ENCODE measurements at regions not wholly inside any gene's neighbourhood (a gene's known extent, or its start where the extent isn't known, plus 50 kb on each side); places are given as distances from the start of the nearest gene placed in this dataset.

DNA sequence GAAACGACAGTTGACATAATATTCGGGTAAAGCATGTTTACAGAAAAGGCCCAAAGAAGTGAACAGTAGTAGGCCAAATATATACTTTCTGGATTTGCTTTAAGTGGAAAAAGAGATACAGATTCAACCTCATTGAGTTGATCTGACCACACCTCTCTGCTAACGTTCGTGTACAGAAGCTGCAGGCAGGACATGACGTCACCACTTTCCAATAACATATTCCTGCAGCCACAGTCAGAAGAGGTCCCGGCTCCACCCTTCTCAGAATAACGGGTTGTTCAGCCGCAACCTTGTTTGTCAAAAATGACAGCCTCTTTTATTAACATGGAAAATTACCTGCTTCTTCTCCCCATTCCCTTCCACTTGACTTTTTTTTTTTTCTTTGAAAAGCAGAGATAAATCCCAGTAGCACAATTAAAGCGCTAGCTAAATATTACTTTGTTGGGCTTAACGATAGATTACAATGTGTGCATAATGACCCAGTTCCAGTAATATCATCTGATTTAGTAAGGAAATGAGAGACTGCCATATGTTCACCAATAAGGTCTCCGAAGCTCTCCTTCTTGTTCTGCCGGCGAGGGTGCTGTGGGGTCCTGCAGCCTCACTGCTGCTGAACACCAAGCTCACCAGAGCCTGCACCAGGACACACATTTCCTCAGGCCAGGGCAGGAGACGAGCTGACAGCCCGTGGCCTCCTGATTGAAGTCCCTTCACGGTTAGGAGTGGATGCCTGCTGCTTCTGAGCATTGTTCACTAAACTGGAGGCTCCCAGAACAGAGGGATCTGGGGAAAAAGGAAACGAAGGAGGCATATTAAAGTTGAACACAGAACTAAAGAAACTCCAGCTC lies 451.0 kb upstream of the SALL3 start:
- no peak for DNase-seq (ENCODE audit: low read depth)

DNA sequence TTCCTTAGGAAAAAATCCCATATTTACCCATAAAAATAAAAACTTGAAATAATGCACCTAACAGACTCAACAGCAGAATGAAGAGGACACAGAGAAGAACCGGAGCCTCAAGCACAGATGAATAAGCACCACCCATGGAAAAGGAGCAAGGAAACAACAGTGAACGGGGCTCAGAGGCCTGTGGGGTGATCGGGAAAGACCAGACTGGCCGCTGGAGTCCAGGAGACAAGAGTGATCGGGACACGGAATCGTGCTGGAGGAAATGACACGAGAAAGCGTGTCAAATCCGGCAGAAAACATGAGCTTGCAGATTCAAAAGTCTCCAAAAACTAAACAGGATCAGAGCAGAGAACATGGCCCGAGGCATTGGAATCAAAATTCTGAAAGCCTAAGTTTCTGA lies 448.0 kb upstream of the SALL3 start:
- DNase-seq (ENCODE audit: low read depth), result no peak

DNA sequence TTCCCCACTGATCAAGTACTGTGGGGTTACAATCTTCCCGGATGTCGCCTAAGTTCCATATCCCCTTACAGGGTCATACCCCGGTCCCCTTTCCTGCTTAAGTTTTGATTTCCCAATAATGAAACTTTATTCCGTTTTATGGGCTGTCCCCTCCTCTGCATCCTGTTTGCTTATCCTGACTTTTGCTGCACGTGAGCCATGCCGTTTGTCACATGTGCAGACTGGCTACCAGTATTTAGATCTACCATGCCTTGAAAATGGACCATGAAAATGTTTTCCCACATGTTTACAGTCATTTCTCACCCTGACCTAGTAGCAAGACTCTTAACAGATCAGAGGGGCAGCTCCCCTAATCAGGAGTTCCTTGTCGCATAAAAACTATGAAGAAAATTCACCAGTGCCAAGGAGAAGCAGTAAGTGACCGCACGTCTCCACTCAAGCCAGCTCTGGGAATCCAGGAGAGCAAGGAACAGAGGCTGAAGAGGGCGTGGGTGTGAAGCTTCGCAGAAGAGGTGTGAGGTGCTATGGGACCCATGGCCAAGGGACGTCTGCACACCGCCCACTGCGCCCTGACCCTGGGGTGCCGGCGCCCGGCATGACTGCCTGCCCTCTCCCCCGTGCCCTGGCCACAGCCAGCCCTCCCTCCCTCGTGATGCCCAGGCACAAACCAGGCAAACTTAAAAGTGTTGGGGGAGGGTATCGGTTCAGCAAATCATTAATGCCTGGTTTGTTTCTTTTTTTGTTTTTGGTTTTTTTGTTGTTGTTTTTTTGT lies 440.8 kb upstream of the SALL3 start:
- DNase-seq (ENCODE audit: low read depth), result no peak

DNA sequence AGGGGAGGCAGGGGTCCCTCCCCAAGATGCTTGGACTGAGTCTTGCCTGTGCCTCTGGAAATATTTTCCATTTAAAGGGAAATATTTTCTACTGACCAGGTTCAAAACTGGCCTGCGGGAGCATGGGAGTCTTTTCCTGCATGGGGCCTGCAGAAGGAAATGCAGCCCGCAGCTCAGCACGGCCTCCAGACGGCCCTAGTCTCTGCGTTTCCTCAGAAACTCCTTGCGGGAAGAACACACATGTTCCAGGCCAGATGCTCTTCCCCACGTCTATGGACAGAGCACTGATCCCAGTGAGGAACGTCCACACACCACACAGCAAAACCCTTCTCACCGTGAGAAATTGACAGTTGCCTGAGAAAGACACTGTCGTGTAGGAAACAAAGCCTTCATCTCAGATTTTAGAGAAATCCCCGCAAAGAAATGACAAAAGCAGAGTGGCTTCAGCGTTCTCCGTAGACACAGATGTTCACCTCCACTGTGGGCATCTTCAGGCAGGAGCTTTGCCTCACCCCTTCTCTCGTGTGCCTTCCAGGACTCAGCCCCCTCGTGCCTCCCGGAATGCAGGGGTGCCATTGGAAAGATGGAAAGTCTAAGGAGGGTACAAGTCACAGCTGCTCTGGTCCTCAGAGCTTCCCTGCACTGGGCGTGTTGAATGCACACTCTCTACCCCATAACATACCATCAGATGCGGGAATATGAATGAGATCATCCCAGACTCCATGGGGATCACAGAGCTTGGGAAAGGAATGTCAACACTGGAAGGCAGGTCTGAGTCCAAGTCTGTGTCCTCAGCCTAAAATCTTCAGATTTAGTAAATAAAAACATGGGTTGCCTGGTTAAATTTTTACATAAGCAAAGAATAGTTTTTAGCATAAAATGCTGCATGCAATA lies 438.7 kb upstream of the SALL3 start:
- DNase-seq (ENCODE audit: low read depth), result no peak

DNA sequence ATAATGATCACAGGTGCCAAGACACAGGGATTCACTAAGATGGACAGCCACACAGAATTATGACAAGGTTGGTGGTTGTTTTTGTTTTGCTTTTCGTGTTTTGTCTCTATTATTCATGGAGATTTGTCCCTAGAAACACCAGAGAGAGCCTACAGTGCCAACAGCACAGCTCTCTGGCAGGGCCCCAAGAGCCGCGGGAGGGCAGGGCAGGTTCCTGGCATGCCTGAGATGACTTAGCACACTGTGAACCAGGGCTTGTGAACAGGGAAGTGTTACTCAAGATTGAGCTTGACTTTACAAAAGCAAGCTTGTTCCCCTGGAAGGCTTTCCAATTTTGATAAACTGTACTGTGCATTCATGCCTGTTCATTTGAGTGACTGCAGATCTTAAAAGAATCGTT lies 437.4 kb upstream of the SALL3 start:
- DNase-seq (ENCODE audit: low read depth), result no peak

DNA sequence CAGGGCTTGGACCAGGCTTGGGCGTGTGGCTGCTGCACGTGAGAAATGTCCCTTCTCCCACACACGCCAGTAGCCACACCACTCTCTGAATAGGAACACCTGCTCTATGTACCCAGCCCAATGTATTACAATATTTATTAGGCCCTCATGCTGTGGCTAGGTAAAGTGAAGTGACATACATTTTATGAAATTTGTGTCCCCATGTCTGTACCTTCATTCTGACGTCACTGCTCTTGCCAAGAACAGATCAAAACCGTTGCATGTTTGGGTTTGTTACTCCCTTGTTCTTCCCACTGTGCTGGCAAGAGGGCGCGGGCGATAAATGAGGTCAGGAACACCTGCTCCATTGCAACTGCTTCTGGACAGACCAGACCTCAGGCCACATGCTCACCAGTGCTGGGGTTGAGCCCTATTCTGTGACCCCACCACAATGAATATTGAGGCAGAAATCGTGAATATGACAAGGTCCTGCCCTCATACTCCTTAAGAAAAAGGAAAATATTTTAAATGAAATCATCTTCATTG lies 436.4 kb upstream of the SALL3 start:
- DNase-seq (ENCODE audit: low read depth), result no peak

DNA sequence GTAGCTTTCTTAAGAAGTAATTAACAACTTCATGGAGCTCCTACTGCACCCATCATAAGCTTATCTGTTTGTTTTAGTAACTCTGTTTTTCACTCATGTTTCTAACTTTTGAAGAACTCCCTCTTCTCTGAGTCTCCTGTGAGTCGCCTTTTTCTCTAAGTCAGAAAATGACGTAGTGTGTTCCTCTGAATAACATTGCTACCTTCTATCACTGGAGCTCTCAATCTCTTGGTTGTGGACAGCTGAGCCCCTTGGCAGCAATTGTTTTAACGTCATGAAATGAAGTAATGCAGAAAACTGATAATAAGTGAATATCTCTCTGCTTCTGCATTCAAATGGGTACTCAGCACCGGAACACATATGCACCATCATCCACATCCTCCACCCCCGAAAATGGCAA lies 433.3 kb upstream of the SALL3 start:
- no peak for DNase-seq (ENCODE audit: low read depth)

DNA sequence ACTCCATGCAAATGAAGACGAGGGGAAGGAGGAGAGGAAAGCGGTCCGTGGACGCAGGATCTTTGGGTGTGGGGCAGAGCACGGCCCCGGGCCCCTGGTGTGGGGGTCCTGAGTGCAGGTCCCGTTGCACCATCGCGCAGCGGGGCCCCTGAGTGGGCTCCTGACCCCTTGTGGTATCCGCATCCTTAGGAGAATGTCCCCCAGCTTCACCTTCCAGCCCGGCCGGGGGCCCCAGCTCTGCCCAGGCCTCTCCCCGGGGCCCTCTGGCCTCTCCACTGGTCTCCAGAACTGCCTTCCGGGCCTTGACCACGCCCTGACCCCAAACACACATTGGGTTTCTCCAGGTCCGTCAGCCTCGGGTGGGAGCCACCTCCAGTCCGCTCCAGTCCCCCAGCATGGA lies 431.8 kb upstream of the SALL3 start:
- DNase-seq (ENCODE audit: low read depth), result no peak

DNA sequence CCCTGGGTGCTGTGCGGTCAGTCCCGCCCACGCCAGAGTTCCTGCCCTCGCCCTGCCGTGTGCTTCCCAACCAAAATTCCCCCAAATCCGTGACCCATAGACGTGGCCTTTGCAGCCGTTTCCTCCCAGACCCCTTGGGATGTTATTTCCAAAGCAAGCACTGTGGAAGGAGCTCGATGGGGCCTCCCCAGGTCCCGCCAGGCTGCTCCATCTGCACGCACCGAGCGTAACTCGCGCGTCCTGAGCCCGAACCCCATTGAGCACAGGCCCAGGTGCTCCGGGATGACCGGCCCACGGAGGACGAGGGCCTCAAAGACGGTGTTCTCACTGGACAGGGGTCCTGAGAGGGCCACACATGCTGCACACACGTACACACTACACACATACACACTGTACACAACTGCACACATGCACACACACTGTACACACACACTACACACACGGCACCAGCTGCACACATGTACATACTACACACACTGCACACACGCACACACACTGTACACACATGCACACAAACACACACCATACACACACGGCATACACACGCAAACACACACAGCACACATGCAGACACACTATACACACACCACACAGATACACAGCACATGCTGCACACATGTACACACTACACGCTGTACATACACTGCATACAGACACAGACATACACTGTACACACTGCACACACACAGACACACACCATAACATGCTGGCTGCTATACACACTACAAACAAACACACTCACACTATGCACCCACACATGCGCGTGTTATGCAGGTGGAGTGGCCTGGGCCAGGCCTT lies 431.2 kb upstream of the SALL3 start:
- no peak for DNase-seq (ENCODE audit: low read depth)

DNA sequence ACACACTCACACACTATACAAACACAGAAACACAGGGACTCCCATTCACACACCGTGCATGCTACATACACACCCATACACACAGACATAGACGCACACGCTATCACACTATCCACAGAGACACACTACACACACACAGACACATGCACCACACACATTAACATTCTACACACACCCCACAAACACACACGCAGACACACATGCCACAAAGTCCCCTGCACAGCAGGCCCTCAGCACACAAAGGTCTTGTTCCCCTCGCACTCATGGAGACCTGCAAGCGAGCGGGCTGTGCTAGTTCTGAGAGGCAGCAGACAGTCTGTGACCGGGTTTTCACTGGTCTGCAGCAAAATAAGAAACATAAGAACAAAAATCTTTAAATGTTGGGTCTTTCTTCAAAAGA lies 429.6 kb upstream of the SALL3 start:
- DNase-seq (ENCODE audit: low read depth), result no peak

DNA sequence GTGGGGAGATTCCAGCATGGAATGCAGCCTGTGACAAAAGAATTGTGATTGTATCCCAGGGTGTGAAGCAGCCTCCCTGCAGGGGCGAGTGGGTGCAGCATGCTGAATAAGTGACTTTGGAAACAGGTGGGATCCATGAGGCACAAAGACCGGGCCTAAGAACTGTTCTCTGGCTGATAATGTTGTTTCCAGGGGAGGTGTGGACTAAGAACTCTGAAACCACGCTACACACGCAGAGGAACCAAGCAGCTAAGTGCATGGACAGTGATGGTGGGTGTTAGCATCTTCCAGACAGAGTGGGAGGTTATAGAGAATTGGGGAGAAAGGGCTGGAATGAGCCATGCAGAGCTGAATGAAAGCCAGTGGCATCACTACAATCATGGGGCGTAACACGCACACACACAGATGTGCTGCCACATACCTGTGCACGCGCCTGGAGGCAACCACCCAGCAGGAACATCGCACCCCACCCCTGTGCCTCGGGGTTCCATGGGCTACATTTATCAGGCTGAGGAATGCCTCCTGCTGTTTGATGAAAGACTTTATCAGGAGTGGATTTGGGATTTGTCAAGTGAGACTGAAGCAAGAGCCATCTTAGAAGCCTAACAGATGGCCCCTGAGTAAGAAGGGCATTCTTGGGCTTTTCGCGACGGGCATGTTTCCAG lies 424.5 kb upstream of the SALL3 start:
- no peak for DNase-seq (ENCODE audit: low read depth)

DNA sequence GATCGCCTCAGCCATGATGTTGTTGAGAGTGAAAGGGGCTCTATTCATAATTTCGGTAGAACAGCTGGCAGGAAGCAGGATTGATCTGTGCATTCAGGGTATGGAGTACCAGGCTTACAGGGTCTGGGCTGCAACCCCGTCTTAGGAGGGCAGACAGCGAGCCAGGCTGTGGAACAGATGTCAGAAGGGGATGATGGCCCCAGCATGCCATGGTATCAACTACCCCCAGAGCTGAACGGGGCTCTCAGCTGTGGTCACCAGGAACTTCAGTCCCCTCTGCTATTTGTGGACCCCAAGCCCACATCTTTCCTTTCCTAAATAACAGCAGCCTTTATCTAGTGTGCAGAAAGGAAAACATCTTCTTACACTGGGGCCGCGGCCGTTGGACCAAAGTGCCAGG lies 422.2 kb upstream of the SALL3 start:
- DNase-seq (ENCODE audit: low read depth), result no peak

DNA sequence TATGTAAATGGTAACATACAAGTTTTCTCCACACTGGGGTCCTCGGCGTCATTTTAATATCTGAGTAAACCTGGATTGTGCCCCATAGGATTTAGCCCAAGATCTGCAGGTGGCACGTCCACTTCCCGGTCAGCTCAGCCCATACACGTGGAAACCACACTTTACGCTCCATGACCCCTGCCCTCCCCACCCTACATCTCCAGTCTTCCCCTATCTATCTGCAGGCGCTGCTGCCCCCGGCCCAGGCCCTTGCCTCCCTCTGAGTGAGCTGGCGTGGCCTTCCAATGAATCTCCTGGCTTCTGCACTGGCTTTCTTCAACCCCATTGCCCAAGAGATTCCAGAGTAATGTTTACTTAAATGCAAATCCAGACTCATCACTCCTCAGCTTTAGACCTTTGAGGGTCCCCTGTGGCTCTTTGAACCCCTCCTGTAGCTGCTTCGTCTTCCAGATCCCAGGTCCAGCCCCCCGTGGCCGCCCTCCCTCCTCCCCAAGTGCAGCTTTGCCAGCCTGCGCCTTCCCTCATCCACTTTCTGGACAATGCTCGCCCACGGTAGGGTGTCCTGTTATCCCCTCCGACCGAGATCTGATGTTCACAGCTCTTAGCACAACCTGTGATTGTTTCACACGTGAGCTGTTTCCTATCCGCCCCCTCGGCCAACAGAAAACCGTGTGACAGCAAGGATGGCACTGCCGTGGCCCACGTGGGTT lies 421.4 kb upstream of the SALL3 start:
- no peak for DNase-seq (ENCODE audit: low read depth)

DNA sequence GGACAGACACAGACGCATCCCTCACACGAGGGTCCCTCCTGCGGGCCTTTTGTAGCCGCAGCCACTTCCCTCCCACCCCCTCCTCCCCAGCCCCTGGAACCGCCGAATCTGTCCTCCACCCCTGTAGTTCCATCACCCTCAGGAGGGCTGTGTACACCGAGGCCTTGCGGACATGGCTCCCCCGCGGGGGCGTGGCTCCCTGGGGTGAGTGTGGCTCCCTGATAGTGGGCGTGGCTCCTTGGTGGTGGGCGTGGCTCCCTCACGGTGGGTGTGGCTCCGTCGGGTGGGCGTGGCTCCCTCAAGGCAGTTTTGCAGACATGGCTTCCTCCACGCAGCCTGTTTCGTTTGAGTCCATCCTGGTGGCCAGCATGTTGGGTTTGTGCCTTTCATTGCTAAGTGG lies 420.7 kb upstream of the SALL3 start:
- no peak for DNase-seq (ENCODE audit: low read depth)

DNA sequence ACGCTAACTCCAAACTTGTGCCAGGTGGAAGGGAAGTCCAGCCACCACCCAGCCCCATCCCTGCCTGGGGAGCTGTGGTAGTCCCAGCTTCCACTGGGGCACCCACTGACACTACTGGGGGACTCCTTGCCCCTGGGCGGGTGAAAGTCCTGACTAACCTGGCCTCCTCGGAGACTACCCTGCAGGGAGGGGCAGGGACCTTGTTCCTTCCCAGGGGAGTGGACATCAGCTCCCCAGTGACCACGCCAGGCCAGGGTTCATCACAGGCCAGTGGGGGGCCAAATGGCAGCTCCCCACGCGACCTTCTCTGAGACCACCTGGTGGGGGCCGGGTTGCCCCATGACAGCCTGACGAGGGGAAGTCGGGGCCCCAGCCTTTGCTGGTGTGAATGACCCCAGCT lies 420.0 kb upstream of the SALL3 start:
- no peak for DNase-seq (ENCODE audit: low read depth)

DNA sequence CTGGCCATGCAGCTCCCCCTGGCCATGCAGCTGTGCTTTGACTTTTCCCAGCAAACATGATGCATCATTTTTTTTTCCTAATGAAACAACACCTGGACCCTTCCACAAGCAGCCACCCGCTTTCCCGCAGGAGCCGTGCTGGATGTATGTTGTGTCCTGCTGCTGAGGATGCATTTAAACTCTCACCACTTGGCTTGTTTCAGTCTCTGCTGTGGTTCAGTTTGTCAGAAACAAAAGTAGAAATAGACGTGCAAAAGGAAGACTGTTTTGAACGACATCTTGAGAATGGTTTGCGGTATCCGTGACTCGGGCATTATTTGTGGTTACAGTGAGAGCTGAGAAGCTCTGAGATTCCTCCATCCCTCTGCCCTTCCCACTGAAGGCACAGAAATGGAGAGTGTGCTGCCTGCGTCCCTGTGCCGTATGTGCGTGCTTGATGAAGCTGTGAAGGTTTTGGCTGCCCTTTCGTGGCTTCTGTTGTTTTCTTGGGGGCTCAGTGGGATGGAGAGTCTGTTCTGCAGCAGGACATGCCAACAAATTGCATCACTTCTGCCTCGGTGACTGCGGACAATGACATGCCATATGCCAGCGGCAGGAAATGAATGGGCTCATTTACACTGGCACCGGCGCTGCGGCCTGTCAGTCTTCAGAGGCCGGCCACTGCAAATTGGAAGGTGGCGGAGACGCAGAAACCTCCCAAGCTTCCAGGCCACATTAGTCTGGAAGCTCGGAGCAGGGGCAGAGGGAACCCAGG lies 417.7 kb upstream of the SALL3 start:
- no peak for DNase-seq (ENCODE audit: low read depth)

DNA sequence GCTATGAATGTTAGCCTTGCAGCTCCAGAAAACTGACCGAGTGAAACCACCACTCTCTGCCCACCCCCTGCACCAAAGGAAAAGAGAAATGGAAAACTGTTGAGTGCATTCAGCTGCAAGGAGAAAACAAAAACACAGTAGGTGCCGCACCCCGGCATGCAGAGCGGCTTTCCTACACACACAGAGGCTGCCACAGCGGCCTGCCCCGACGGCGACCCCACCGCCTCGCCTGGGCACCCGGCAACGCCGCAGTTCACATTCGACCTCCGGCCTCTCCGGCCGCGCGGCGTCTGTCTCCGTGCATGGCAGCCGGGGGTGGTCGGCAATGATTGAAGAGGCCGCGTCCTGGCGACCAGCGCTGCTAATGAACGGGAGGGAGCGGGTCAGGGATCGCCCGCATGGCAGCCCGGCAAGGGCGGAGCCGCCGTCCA lies 417.1 kb upstream of the SALL3 start:
- DNase-seq (ENCODE audit: low read depth), result no peak

DNA sequence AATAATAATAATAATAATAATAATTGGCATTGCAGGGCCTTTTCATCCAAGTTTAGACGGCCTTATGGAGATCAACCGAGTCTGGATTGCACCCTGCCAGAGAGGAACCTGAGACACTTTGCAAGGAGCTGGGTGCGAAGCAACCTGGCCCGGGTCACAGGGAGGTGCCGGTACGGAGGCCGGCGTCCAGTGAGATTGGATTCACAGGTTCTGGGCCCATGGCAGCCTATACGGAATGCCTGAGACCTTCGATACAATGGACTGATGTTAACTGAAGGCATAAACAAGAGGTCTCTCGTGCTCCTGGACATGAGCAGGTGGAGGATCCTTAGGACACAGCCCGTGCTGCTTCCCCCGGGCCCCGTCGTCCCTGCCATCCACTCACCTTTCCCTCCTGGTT lies 416.5 kb upstream of the SALL3 start:
- DNase-seq (ENCODE audit: low read depth), result no peak

DNA sequence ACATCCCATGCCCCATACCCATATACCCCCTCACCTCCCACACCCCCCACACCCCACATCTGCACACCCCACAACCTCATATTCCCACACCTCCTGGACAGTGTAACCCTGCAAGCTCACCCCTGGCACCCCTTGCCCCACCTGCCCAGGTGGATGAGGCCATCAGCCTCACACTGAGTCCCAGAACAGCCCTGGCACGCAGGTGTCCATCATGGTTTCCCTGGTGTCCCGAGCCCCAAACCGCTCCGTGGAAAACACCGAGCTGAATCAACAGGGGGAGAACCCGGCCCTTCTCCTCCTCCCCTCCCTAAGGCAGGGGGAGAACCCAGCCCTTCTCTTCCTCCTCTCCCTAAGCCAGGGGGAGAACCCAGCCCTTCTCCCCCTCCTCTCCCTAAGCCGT lies 415.6 kb upstream of the SALL3 start:
- DNase-seq (ENCODE audit: low read depth), result no peak

DNA sequence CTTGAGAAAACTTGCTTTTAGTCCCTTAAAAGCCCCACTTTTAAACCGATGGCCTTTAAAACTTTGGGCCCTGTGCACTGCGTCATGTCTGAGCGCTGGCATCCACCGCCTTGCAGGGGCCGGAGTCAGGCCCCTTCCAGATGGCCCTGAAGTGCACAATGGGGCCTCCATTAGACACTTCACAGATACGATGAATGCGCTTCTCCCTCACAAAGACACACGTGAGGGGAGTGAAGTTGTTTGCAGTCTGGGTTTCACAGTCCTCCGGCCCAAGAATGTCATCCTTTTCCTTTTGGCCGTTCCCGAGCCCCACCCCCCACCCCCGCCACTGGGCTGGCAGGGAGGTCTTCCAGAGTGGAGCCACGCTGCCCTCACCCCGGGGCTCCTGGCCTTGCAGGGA lies 415.1 kb upstream of the SALL3 start:
- no peak for DNase-seq (ENCODE audit: low read depth)

Measured in CMK (cell line).